ENCODE measurements at regions not wholly inside any gene's neighbourhood (a gene's known extent, or its start where the extent isn't known, plus 50 kb on each side); places are given as distances from the start of the nearest gene placed in this dataset.

DNA sequence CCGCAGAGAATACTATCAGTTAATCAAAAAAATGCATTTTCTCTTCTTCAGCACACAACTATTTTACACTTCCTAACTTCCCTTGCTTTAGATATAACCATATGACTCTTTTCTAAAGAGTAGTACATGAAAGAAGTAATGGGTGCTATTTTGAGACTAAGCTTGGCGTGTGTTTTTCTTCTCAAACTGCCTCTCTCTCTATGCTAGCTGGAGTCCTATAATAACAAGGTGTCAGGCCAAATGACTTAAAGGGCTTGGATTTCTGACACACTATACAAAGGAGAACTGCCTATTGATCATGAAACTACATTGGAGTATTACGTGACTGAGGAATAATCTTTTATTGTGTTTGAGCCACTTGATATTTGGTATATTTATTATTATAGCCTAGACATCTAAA, 1330.1 kb upstream of the SPRY2 start:
- TF ChIP-seq CTCF (IDR thresholded peaks at IDR 0.05) (no peak), CHD2 (IDR thresholded peaks at IDR 0.05; ENCODE audit: low read length, partially characterized antibody) (no peak)

Measured in A549 (cell line).